DMS153 (cell line): ENCODE measurements at regions not wholly inside any gene's neighbourhood (a gene's known extent, or its start where the extent isn't known, plus 50 kb on each side); places are given as distances from the start of the nearest gene placed in this dataset.
"Not testable (repeated sequence)": the region's sequence is repeated elsewhere in the genome, so short reads cannot be mapped to it uniquely, and the experiment has no call there.

ENCODE experiments used
- DNase-seq: peaks from one replicate; lab custom pipeline; 2025; lab: John Stamatoyannopoulos, UW

GRCh38 chr10:118805146-118805545 lies 50.4 kb upstream of the CACUL1 start:
- no peak for DNase-seq

GRCh38 chr10:118807512-118808305 lies 52.9 kb upstream of the CACUL1 start:
- no peak for DNase-seq

GRCh38 chr10:118808601-118809356 lies 54.0 kb upstream of the CACUL1 start:
- DNase-seq = no peak

GRCh38 chr10:118809357-118810220 lies 54.8 kb upstream of the CACUL1 start:
- no peak for DNase-seq

GRCh38 chr10:118810796-118811505 lies 56.2 kb upstream of the CACUL1 start:
- DNase-seq = no peak

- DNase-seq = no peak
Observed at GRCh38 chr10:118811675-118812392, 57.1 kb upstream of the CACUL1 start.

GRCh38 chr10:118812393-118812740 lies 57.6 kb upstream of the CACUL1 start:
- DNase-seq = no peak

GRCh38 chr10:118813001-118813400 lies 58.2 kb upstream of the CACUL1 start:
- not testable (repeated sequence) for DNase-seq

- no peak for DNase-seq
Observed at GRCh38 chr10:118816471-118817168, 61.9 kb upstream of the CACUL1 start.

- DNase-seq = no peak
Observed at GRCh38 chr10:118817328-118818068, 62.7 kb upstream of the CACUL1 start.

GRCh38 chr10:118818621-118819221 lies 64.0 kb upstream of the CACUL1 start:
- peak; percentile 88 for DNase-seq

- no peak for DNase-seq
Observed at GRCh38 chr10:118820326-118821116, 65.8 kb upstream of the CACUL1 start.

- DNase-seq = no peak
Observed at GRCh38 chr10:118823256-118823907, 68.6 kb upstream of the CACUL1 start.

- DNase-seq = no peak
Observed at GRCh38 chr10:118827053-118827452, 72.3 kb upstream of the CACUL1 start.

GRCh38 chr10:118827466-118828155 lies 72.8 kb upstream of the CACUL1 start:
- no peak for DNase-seq

GRCh38 chr10:118832241-118832651 lies 77.5 kb upstream of the CACUL1 start:
- DNase-seq = no peak

- DNase-seq = not testable (repeated sequence)
Observed at GRCh38 chr10:118834370-118834769, 79.6 kb upstream of the CACUL1 start.
